ENCODE measurements at regions not wholly inside any gene's neighbourhood (a gene's known extent, or its start where the extent isn't known, plus 50 kb on each side); places are given as distances from the start of the nearest gene placed in this dataset.

- H3K4me1 Mint-ChIP-seq (ENCODE audit: unreplicated experiment), result no peaks in the 10 kb centered on the region
- H3K27me3 Mint-ChIP-seq (ENCODE audit: unreplicated experiment), result no peaks in the 10 kb centered on the region
- no peak for DNase-seq (ENCODE audit: low spot score)
- TF ChIP-seq CTCF (IDR thresholded peaks at IDR 0.05; ENCODE audit: unreplicated experiment), result no peak
- no peak overlapping the region for H3K4me3 Mint-ChIP-seq (ENCODE audit: unreplicated experiment)
- H3K9me3 Mint-ChIP-seq (ENCODE audit: unreplicated experiment), result no peaks in the 10 kb centered on the region
- no peaks in the 10 kb centered on the region for H3K36me3 Mint-ChIP-seq (ENCODE audit: low read depth, unreplicated experiment)
- H3K27ac Mint-ChIP-seq (ENCODE audit: unreplicated experiment), result no peak overlapping the region
Measured at GRCh38 chr7:10677668-10678232, 295.9 kb upstream of the PHF14 start.

- Mint-ChIP-seq H3K9me3 (ENCODE audit: unreplicated experiment) (no peaks in the 10 kb centered on the region), H3K4me1 (ENCODE audit: unreplicated experiment) (peaks cover 2% of the 10 kb centered on the region), H3K4me3 (ENCODE audit: unreplicated experiment) (no peak overlapping the region), H3K36me3 (ENCODE audit: low read depth, unreplicated experiment) (no peaks in the 10 kb centered on the region), H3K27me3 (ENCODE audit: unreplicated experiment) (peaks cover 1% of the 10 kb centered on the region), H3K27ac (ENCODE audit: unreplicated experiment) (no peak overlapping the region)
- no peak for TF ChIP-seq CTCF (IDR thresholded peaks at IDR 0.05; ENCODE audit: unreplicated experiment)
- no peak for DNase-seq (ENCODE audit: low spot score)
Measured at GRCh38 chr7:10684606-10685005, 289.1 kb upstream of the PHF14 start.

DNA sequence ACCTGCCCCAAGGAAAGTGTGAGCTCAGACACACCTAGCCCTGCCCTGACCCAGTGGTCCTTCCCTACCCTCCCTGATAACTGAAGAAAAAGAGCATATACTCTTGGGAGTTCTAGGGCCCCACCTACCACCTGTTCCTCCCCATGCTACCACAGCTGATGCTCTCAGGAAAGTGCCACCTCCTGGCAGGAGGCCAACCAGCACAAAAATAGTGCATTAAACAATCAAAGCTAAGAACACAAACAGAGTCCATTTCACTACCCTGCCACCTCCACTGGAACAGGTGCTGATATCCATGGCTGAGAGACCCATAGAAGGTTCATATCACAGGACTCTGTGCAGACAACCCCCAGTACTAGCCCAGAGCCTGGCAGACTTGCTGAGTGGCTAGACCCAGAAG is 288.6 kb upstream of the PHF14 start:
- H3K36me3 Mint-ChIP-seq (ENCODE audit: low read depth, unreplicated experiment), result no peaks in the 10 kb centered on the region

DNA sequence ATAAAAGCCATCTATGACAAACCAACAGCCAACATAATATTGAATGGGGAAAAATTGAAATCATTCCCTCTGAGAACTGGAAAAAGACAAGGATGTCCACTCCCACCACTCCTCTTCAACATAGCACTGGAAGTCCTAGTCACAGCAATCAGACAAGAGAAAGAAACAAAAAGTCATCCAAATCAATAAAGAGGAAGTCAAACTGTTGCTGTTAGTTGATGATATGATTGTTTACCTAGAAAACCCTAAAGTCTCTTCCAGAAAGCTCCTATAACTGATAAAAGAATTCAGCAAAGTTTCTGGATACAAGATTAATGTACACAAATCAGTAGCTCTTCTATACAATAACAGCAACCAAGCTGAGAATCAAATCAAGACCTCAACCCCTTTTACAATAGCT is 285.1 kb upstream of the PHF14 start:
- no peak for TF ChIP-seq CTCF (IDR thresholded peaks at IDR 0.05; ENCODE audit: unreplicated experiment)
- Mint-ChIP-seq H3K36me3 (ENCODE audit: low read depth, unreplicated experiment) (no peaks in the 10 kb centered on the region), H3K27ac (ENCODE audit: unreplicated experiment) (no peak overlapping the region), H3K4me1 (ENCODE audit: unreplicated experiment) (peaks cover 2% of the 10 kb centered on the region), H3K9me3 (ENCODE audit: unreplicated experiment) (no peaks in the 10 kb centered on the region), H3K4me3 (ENCODE audit: unreplicated experiment) (no peak overlapping the region), H3K27me3 (ENCODE audit: unreplicated experiment) (peaks cover 1% of the 10 kb centered on the region)
- DNase-seq (ENCODE audit: low spot score), result no peak

More for the DNA sequence above, 288.6 kb upstream of the PHF14 start:
- Mint-ChIP-seq H3K4me3 (ENCODE audit: unreplicated experiment) (no peak overlapping the region), H3K27ac (ENCODE audit: unreplicated experiment) (no peak overlapping the region), H3K9me3 (ENCODE audit: unreplicated experiment) (no peaks in the 10 kb centered on the region), H3K27me3 (ENCODE audit: unreplicated experiment) (peaks cover 1% of the 10 kb centered on the region), H3K4me1 (ENCODE audit: unreplicated experiment) (peaks cover 2% of the 10 kb centered on the region)
- no peak for DNase-seq (ENCODE audit: low spot score)
- TF ChIP-seq CTCF (IDR thresholded peaks at IDR 0.05; ENCODE audit: unreplicated experiment), result no peak

DNA sequence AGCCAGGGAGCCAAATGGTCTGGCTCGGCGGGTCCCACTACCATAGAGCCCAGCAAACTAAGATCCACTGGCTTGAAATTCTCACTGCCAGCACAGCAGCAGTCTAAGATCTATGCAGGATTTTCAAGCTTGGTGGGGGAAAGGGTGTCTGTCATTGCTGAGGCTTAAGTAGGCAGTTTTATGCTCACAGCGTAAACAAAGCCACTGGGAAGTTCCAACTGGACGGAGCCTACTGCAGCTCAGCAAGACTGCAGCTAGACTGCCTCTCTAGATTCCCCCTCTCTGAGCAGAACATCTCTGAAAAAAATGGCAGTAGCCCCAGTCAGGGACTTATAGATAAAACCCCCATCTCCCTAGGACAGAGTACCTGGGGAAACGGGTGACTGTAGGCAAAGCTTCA is 277.6 kb upstream of the PHF14 start:
- TF ChIP-seq CTCF (IDR thresholded peaks at IDR 0.05; ENCODE audit: unreplicated experiment), result no peak
- H3K4me3 Mint-ChIP-seq (ENCODE audit: unreplicated experiment), result no peak overlapping the region
- H3K36me3 Mint-ChIP-seq (ENCODE audit: low read depth, unreplicated experiment), result no peaks in the 10 kb centered on the region
- no peaks in the 10 kb centered on the region for H3K27me3 Mint-ChIP-seq (ENCODE audit: unreplicated experiment)
- DNase-seq (ENCODE audit: low spot score), result no peak
- no peaks in the 10 kb centered on the region for H3K4me1 Mint-ChIP-seq (ENCODE audit: unreplicated experiment)
- H3K27ac Mint-ChIP-seq (ENCODE audit: unreplicated experiment), result no peak overlapping the region
- no peaks in the 10 kb centered on the region for H3K9me3 Mint-ChIP-seq (ENCODE audit: unreplicated experiment)

All from endothelial cell (in vitro differentiated cells).